B cell (primary cell): ENCODE measurements at regions not wholly inside any gene's neighbourhood (a gene's known extent, or its start where the extent isn't known, plus 50 kb on each side); places are given as distances from the start of the nearest gene placed in this dataset.

ENCODE experiments used
- ATAC-seq: fragments of 200-7000 bp; cut with Tn5 transposase; one replicate; pipeline ENCODE4 v1.10.0; 2021; ENCODE audit warnings: low read depth, mild to moderate bottlenecking, moderate number of reproducible peaks, moderate library complexity
- CTCF ChIA-PET: fragments of 350-600 bp; sonication (Branson Sonifier 250); formaldehyde crosslinking; loops from one replicate; lab custom pipeline; 2021; ENCODE audit warnings: antibody characterized with exemption, inconsistent platforms; lab: Charles Lee
- POLR2A ChIA-PET: fragments of 350-600 bp; sonication (Branson Sonifier 250); formaldehyde crosslinking; loops from one replicate; lab custom pipeline; 2021; ENCODE audit warnings: antibody characterized with exemption; lab: Charles Lee
- DNase-seq: peaks from one replicate; pipeline ENCODE4 v3.0.0; 2013
- H2AFZ ChIP-seq: 2 replicates; pipeline ENCODE4 v1.6.1; 2012; ENCODE audit warnings: mild to moderate bottlenecking, low read depth, low read length; ENCODE audit not compliant: insufficient read depth, poor library complexity, severe bottlenecking
- H3K27ac ChIP-seq, 2 donors: 1 replicate in 1 of 2; 2 replicates in 1 of 2; pipeline ENCODE4 v1.5.1; 2012 to 2013; ENCODE audit warnings: low read length in 2 of 2, mild to moderate bottlenecking in 2 of 2, moderate library complexity in 1 of 2
- H3K27me3 ChIP-seq, 4 experiments: fragments of 200-600 bp in 1 of 4; sonication (generic) in 1 of 4; replicated peaks in 1 of 4; 1 replicate in 2 of 4; 2 replicates in 2 of 4; pipeline versions ENCODE4 v1.6.1 to v1.7.0; 2013 to 2016; ENCODE audit warnings: low read length in 3 of 4, mild to moderate bottlenecking in 2 of 4, mixed read lengths in 1 of 4, moderate library complexity in 1 of 4; ENCODE audit not compliant: insufficient read depth in 4 of 4, control insufficient read depth in 3 of 4; ENCODE audit errors: control extremely low read depth in 1 of 4
- H3K36me3 ChIP-seq, 2 experiments: replicated peaks in 1 of 2; 1 replicate in 1 of 2; 2 replicates in 1 of 2; pipeline versions ENCODE4 v1.6.1 to v1.7.1; 2013; ENCODE audit warnings: low read length in 1 of 2; ENCODE audit not compliant: insufficient read depth in 2 of 2, control insufficient read depth in 1 of 2; ENCODE audit errors: control extremely low read depth in 1 of 2, extremely low read depth in 1 of 2
- H3K4me1 ChIP-seq, 2 donors: fragments of 200-600 bp in 1 of 2; sonication (generic) in 1 of 2; 1 replicate in 1 of 2; 2 replicates in 1 of 2; pipeline versions ENCODE4 v1.5.1 to v1.6.1; 2013 to 2017; ENCODE audit warnings: low read length in 2 of 2; ENCODE audit not compliant: control insufficient read depth in 2 of 2, insufficient read depth in 2 of 2
- H3K4me2 ChIP-seq: replicated peaks from 2 replicates; pipeline ENCODE3; 2012; ENCODE audit warnings: mild to moderate bottlenecking, low read depth, low read length; ENCODE audit not compliant: poor library complexity, severe bottlenecking
- H3K4me3 ChIP-seq, 5 experiments: fragments of 200-600 bp in 1 of 5; sonication (generic) in 1 of 5; 1 replicate in 3 of 5; 2 replicates in 2 of 5; pipeline versions ENCODE4 v1.5.1 to v1.7.0; 2011 to 2016; ENCODE audit warnings: low read length in 4 of 5, mild to moderate bottlenecking in 4 of 5, low read depth in 2 of 5, control low read depth in 1 of 5, moderate library complexity in 1 of 5; ENCODE audit not compliant: insufficient read depth in 1 of 5; ENCODE audit errors: control extremely low read depth in 1 of 5, extremely low read depth in 1 of 5
- H3K79me2 ChIP-seq: fragments of 200-600 bp; sonication (generic); one replicate; pipeline ENCODE4 v1.6.0; 2016; ENCODE audit warnings: low read length; ENCODE audit not compliant: control insufficient read depth, insufficient read depth
- H3K9ac ChIP-seq: fragments of 200-600 bp; sonication (generic); 2 replicates; pipeline ENCODE4 v1.6.1; 2017; ENCODE audit warnings: mild to moderate bottlenecking, low read length, moderate library complexity
- H3K9me3 ChIP-seq, 3 donors: one replicate each; pipeline versions ENCODE4 v1.6.1 to v1.7.1; 2013; ENCODE audit warnings: low read length in 2 of 3; ENCODE audit not compliant: control insufficient read depth in 2 of 3, insufficient read depth in 1 of 3; ENCODE audit errors: control extremely low read depth in 1 of 3
- H4K20me1 ChIP-seq: 2 replicates; pipeline ENCODE4 v1.6.0; 2012; ENCODE audit warnings: mild to moderate bottlenecking, low read length; ENCODE audit not compliant: insufficient read depth, control insufficient read depth, poor library complexity, severe bottlenecking
- H3K27ac Mint-ChIP-seq: one replicate; pipeline ENCODE4 v1.8.0; 2021; ENCODE audit warnings: mixed read lengths
- H3K27me3 Mint-ChIP-seq: one replicate; pipeline ENCODE4 v1.8.0; 2021; ENCODE audit warnings: mixed read lengths
- H3K4me1 Mint-ChIP-seq: one replicate; pipeline ENCODE4 v1.8.0; 2021; ENCODE audit warnings: mixed read lengths
- H3K4me3 Mint-ChIP-seq: one replicate; pipeline ENCODE4 v1.8.0; 2021; ENCODE audit warnings: mixed read lengths
- H3K9me3 Mint-ChIP-seq: one replicate; pipeline ENCODE4 v1.8.0; 2022; ENCODE audit warnings: mixed read lengths; ENCODE audit not compliant: insufficient read depth
- EZH2 ChIP-seq: IDR thresholded peaks from 2 replicates; pipeline ENCODE4 v1.6.1; 2012; ENCODE audit warnings: borderline replicate concordance, low read depth, mild to moderate bottlenecking, moderate library complexity, low read length; ENCODE audit not compliant: insufficient read depth, poor library complexity, severe bottlenecking
- WGBS: methylation state at CpG from one replicate; pipeline ENCODE4 v1.1.5; 2013; ENCODE audit warnings: missing lambda C conversion rate; ENCODE audit not compliant: insufficient coverage; 5-methylcytosine and 5-hydroxymethylcytosine counted together
- intact Hi-C: fragments of 100-400 bp; cut with micrococcal nuclease; formaldehyde crosslinking; loops from one replicate; pipeline ENCODE4 v1.10.0; 2022
- TF ChIP-seq, protein P1 (sequence below): fragments of 200-600 bp; IDR thresholded peaks from one replicate; pipeline ENCODE4 v1.8.0; 2022; ENCODE audit warnings: antibody characterized with exemption, mild to moderate bottlenecking

DNA sequence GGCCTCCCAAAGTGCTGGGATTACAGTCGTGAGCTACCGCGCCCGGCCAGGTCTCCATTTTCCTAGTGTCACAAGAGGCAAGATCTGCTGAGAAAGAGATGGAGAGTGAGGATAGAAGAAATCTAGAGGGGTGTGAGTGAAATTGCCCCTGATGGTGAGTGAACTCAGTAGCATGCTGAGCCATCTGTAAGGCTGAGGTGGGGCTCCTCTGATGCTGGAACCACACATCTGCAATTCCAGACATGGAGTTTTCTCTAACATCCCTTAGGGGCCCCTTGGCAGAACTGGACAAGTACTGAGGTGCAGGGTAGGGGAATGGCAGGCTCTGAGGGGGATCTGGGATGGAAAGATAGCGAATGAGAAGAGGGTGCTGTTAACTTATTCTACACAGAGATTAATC is 72.0 kb upstream of the FER start:
- H3K27ac Mint-ChIP-seq: no peak overlapping the region
- ATAC-seq (no peak), DNase-seq (no peak)
- POLR2A ChIA-PET: no interaction called here
- Histone ChIP-seq H3K79me2 (no peaks in the 10 kb centered on the region), H4K20me1 (no peaks in the 10 kb centered on the region), H3K27ac (no peak overlapping the region), H3K4me1 (no peaks in the 10 kb centered on the region), H2AFZ (no peak overlapping the region), H3K27me3 (peaks cover 0 to 2% (median 0%) of the 10 kb centered on the region in 4 experiments), H3K9me3 (no peaks in the 10 kb centered on the region), H3K4me2 (no peak overlapping the region), H3K9ac (no peak overlapping the region), H3K36me3 (no peaks in the 10 kb centered on the region), H3K4me3 (no peak overlapping the region)
- H3K4me3 Mint-ChIP-seq: no peak overlapping the region
- intact Hi-C loops: no loop called here
- TF ChIP-seq EZH2: no peak
- TF ChIP-seq, protein P1, sequence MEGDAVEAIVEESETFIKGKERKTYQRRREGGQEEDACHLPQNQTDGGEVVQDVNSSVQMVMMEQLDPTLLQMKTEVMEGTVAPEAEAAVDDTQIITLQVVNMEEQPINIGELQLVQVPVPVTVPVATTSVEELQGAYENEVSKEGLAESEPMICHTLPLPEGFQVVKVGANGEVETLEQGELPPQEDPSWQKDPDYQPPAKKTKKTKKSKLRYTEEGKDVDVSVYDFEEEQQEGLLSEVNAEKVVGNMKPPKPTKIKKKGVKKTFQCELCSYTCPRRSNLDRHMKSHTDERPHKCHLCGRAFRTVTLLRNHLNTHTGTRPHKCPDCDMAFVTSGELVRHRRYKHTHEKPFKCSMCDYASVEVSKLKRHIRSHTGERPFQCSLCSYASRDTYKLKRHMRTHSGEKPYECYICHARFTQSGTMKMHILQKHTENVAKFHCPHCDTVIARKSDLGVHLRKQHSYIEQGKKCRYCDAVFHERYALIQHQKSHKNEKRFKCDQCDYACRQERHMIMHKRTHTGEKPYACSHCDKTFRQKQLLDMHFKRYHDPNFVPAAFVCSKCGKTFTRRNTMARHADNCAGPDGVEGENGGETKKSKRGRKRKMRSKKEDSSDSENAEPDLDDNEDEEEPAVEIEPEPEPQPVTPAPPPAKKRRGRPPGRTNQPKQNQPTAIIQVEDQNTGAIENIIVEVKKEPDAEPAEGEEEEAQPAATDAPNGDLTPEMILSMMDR: no peak
- no peaks in the 10 kb centered on the region for H3K9me3 Mint-ChIP-seq
- H3K27me3 Mint-ChIP-seq: peaks cover 10% of the 10 kb centered on the region
- 97% methylated on average over 4 of the region's 5 CpGs for WGBS
- CTCF ChIA-PET: interaction anchor here (1.0 kb wide), 1 partner anchor 52 kb away, joined by 3 read pairs; no protein-coding TSS in a partner anchor
- H3K4me1 Mint-ChIP-seq: no peaks in the 10 kb centered on the region

- no peak for ATAC-seq
Measured at GRCh38 chr5:108672639-108673038, 75.1 kb upstream of the FER start.

More at GRCh38 chr5:108672639-108673038, 75.1 kb upstream of the FER start:
- Mint-ChIP-seq H3K27ac (no peak overlapping the region), H3K4me3 (no peak overlapping the region), H3K9me3 (no peaks in the 10 kb centered on the region), H3K27me3 (peaks cover 23% of the 10 kb centered on the region), H3K4me1 (no peaks in the 10 kb centered on the region)
- Histone ChIP-seq H3K4me3 (no peak overlapping the region), H3K27me3 (peaks cover 0 to 2% (median 0%) of the 10 kb centered on the region in 4 experiments), H3K4me2 (no peak overlapping the region), H4K20me1 (no peaks in the 10 kb centered on the region), H3K36me3 (no peaks in the 10 kb centered on the region), H3K4me1 (no peaks in the 10 kb centered on the region), H3K9me3 (no peaks in the 10 kb centered on the region), H2AFZ (no peak overlapping the region), H3K9ac (no peak overlapping the region), H3K27ac (no peak overlapping the region), H3K79me2 (no peaks in the 10 kb centered on the region)
- intact Hi-C loops: no loop called here
- TF ChIP-seq, protein P1: no peak
- TF ChIP-seq EZH2: no peak
- DNase-seq: no peak
- POLR2A ChIA-PET: no interaction called here
- CTCF ChIA-PET: interaction anchor here (0.9 to 1.8 kb wide), 3 partner anchors 9 to 597 kb away, joined by 3 to 5 read pairs (median 3); no protein-coding TSS in a partner anchor
- 78% methylated on average over 2 of the region's 2 CpGs for WGBS
